Esophagus squamous epithelium (tissue), 5 donors: ENCODE measurements at regions not wholly inside any gene's neighbourhood (a gene's known extent, or its start where the extent isn't known, plus 50 kb on each side); places are given as distances from the start of the nearest gene placed in this dataset.
"Not testable (repeated sequence)": the region's sequence is repeated elsewhere in the genome, so short reads cannot be mapped to it uniquely, and the experiment has no call there.

Experiments
- DNase-seq: peaks from one replicate; lab custom pipeline; 2025; lab: John Stamatoyannopoulos, UW
- H3K27ac ChIP-seq, 4 donors: fragments of 200-600 bp; sonication (generic); one replicate each; pipeline ENCODE4 v1.5.1; 2016 to 2019; ENCODE audit warnings: mild to moderate bottlenecking in 1 of 4
- H3K27me3 ChIP-seq, 4 donors: fragments of 200-600 bp; sonication (generic); 1 replicate in 3 of 4; 2 replicates in 1 of 4; pipeline versions ENCODE4 v1.5.1 to v1.6.0; 2017 to 2021; ENCODE audit warnings: antibody characterized with exemption in 1 of 4
- H3K36me3 ChIP-seq, 3 donors: fragments of 200-600 bp; sonication (generic); one replicate each; pipeline ENCODE4 v1.5.1; 2016 to 2019
- H3K4me1 ChIP-seq, 3 donors: fragments of 200-600 bp; sonication (generic); one replicate each; pipeline ENCODE4 v1.5.1; 2017 to 2019
- H3K4me3 ChIP-seq, 4 donors: fragments of 200-600 bp; sonication (generic); 1 replicate in 3 of 4; 2 replicates in 1 of 4; pipeline ENCODE4 v1.5.1; 2016 to 2019; ENCODE audit warnings: mild to moderate bottlenecking in 2 of 4, moderate library complexity in 1 of 4
- H3K9me3 ChIP-seq, 3 donors: fragments of 200-600 bp; sonication (generic); one replicate each; pipeline ENCODE4 v1.5.1; 2016 to 2019
- CTCF ChIP-seq, 6 experiments: fragments of 450-650 bp in 4 of 6; fragments of 200-600 bp in 2 of 6; sonication (generic) in 2 of 6; IDR thresholded peaks; one replicate each; pipeline ENCODE4 v1.5.1; 2016 to 2019; ENCODE audit warnings: antibody characterized with exemption in 6 of 6, mild to moderate bottlenecking in 4 of 6, moderate library complexity in 4 of 6
- POLR2A ChIP-seq, 4 donors: fragments of 450-650 bp; IDR thresholded peaks; one replicate each; pipeline ENCODE4 v1.6.1; 2017; ENCODE audit warnings: antibody characterized with exemption in 4 of 4, mild to moderate bottlenecking in 4 of 4, moderate library complexity in 3 of 4
- WGBS, 2 donors: methylation state at CpG; one replicate each; pipeline ENCODE4 v1.1.5; 2018; 5-methylcytosine and 5-hydroxymethylcytosine counted together
- intact Hi-C: fragments of 100-400 bp; cut with DNase I; formaldehyde crosslinking; loops from one replicate; pipeline ENCODE4 v1.15.0; 2022
- donor health status: DM: yes; HTN: yes; CAD: no.

- 29 to 42% methylated on average over 4 of the region's 4 CpGs for WGBS, 2 donors
- intact Hi-C loops = no loop called here
- DNase-seq = no peak
Observed at GRCh38 chr10:120221873-120222485, 235.0 kb upstream of the PLPP4 start.

GRCh38 chr10:120229641-120230040 lies 227.4 kb upstream of the PLPP4 start:
- WGBS, 2 donors = 82 to 93% methylated on average over 4 of the region's 4 CpGs
- intact Hi-C loops = no loop called here
- H3K4me1 ChIP-seq = no peaks in the 10 kb centered on the region
- H3K4me3 ChIP-seq = no peak overlapping the region
- no peaks in the 10 kb centered on the region for H3K27me3 ChIP-seq
- no peak for DNase-seq
- TF ChIP-seq CTCF (IDR thresholded peaks at IDR 0.05) (no peak), POLR2A (IDR thresholded peaks at IDR 0.05) (no peak)
- no peaks in the 10 kb centered on the region for H3K9me3 ChIP-seq
- H3K36me3 ChIP-seq = no peaks in the 10 kb centered on the region
- H3K27ac ChIP-seq = no peak overlapping the region

More at GRCh38 chr10:120221873-120222485, 235.0 kb upstream of the PLPP4 start:
- Histone ChIP-seq H3K9me3 (no peaks in the 10 kb centered on the region), H3K36me3 (no peaks in the 10 kb centered on the region), H3K27ac (no peak overlapping the region), H3K4me3 (no peak overlapping the region), H3K27me3 (no peaks in the 10 kb centered on the region), H3K4me1 (no peaks in the 10 kb centered on the region)
- TF ChIP-seq POLR2A (IDR thresholded peaks at IDR 0.05) = no peak
- TF ChIP-seq CTCF (IDR thresholded peaks at IDR 0.05) = peak in 5 of 6 experiments; percentile 22 to 66 (median 33)

GRCh38 chr10:120239695-120240094 lies 217.3 kb upstream of the PLPP4 start:
- H3K27me3 ChIP-seq, DNase-seq, H3K4me3 ChIP-seq, H3K4me1 ChIP-seq, intact Hi-C loops, H3K27ac ChIP-seq, H3K9me3 ChIP-seq, H3K36me3 ChIP-seq: not testable (repeated sequence)
- WGBS, 2 donors = no CpG with 5 or more reads among the region's 12 CpGs

DNA sequence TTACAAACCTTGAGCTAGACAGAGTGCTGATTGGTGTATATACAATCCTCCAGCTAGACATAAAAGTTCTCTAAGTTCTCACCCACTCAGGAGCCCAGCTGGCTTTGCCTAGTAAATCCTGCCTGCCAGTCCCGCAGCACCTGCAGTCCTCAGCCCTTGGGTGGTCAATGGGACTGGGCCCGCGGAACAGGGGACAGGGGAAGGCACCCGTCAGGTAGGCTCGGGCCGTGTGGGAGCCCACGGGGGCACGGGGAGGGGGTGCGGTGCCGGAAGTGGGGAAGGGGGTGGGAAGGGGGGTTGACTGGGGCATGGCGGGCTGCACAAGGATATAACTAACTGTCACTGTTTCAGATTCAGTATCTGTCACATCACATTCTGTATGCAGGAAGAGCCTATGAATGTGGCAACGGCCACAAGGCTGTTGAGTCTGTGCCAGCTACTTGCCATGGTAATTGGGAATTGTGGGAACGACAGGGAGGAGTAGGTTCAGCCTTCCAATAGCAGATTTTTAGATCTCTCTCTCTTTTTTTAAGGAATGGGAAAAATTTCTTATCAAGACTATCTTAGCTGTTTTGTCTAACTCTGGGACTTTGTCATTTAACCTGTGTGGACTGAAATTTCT lies 205.1 kb upstream of the PLPP4 start:
- WGBS, 2 donors = 57 to 77% methylated on average over 2 to 3 of the region's 13 CpGs
- H3K4me3 ChIP-seq = no peak overlapping the region
- DNase-seq = no peak
- H3K9me3 ChIP-seq = no peaks in the 10 kb centered on the region
- H3K4me1 ChIP-seq = no peaks in the 10 kb centered on the region
- H3K27ac ChIP-seq = no peak overlapping the region
- H3K27me3 ChIP-seq = no peaks in the 10 kb centered on the region
- no peaks in the 10 kb centered on the region for H3K36me3 ChIP-seq
- TF ChIP-seq POLR2A (IDR thresholded peaks at IDR 0.05) = no peak
- no peak for TF ChIP-seq CTCF (IDR thresholded peaks at IDR 0.05)
- intact Hi-C loops = no loop called here

DNA sequence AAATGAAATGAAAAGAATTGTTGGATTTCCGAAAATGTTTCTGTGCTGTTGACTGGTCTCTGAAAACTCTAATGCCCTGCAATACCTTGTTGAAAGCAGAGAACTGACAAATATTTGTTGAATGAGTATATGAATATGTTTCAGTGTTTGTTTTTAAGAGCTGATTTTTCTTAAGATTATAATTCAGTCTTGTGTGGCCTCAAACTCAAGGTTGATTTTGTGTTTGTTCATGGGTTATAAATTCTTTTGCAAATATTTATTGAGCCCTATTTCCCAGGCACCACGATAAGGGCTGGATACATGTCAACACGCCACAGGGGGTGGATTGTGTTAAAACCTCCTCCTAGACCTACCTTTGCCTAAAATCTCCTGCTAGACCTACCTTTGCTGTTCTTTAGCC lies 203.9 kb upstream of the PLPP4 start:
- no peak overlapping the region for H3K4me3 ChIP-seq
- intact Hi-C loops = no loop called here
- no peaks in the 10 kb centered on the region for H3K9me3 ChIP-seq
- no peak for DNase-seq
- H3K27me3 ChIP-seq = no peaks in the 10 kb centered on the region
- WGBS, 2 donors = 65 to 69% methylated on average over 3 of the region's 3 CpGs
- no peaks in the 10 kb centered on the region for H3K4me1 ChIP-seq
- no peak overlapping the region for H3K27ac ChIP-seq
- no peaks in the 10 kb centered on the region for H3K36me3 ChIP-seq
- TF ChIP-seq CTCF (IDR thresholded peaks at IDR 0.05) (no peak), POLR2A (IDR thresholded peaks at IDR 0.05) (no peak)
